NT2/D1 (cell line): ENCODE measurements at regions not wholly inside any gene's neighbourhood (a gene's known extent, or its start where the extent isn't known, plus 50 kb on each side); places are given as distances from the start of the nearest gene placed in this dataset.

Experiments used
- SUZ12 ChIP-seq: IDR thresholded peaks from 2 replicates; pipeline ENCODE4 v1.6.1; 2011; ENCODE audit not compliant: insufficient read length, insufficient read depth; ENCODE audit errors: extremely low read depth
- YY1 ChIP-seq: IDR thresholded peaks from 2 replicates; pipeline ENCODE4 v1.6.1; 2011; ENCODE audit not compliant: insufficient read length, insufficient read depth
- ZNF274 ChIP-seq: IDR thresholded peaks from 2 replicates; pipeline ENCODE4 v1.6.1; 2011; ENCODE audit warnings: mild to moderate bottlenecking, low read depth, low read length

DNA sequence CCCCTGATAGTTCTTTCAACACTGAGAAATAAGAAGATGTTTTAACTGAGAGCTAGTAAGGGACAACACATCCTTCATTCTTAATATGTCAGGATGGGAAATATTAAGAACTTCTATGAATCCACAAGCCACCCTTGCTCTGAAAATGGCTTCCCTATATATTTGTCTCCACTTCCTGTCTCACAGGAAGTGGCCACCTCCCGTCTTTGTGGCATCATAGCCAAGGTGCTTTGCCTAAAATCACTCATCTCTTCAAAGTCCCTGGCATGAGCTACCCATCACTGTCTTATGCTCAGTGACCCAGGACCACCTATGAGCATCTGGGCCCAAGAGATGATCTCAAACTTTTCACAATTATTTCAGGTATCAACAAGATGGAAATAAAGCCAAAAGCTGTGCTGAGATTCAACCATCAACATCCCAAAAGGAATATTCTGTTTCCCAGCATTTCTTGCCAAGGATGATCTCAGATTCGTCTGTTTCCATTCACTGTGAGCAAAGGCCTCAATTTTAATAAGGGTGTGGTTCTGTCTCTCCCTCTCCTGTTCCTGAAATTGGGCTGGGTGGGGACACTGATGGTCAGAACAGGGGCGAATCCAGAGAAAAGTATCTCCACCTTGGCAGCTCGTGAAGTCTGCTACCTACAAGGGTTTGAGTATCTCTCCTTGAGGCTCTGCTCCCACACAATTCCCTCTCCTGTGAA lies 493.9 kb downstream of the MN1 start:
- no peak for TF ChIP-seq SUZ12
- TF ChIP-seq YY1: no peak
- no peak for TF ChIP-seq ZNF274
